GM12878 (cell line): ENCODE measurements at regions not wholly inside any gene's neighbourhood (a gene's known extent, or its start where the extent isn't known, plus 50 kb on each side); places are given as distances from the start of the nearest gene placed in this dataset.

Source experiments
- BRCA1 ChIP-seq: IDR thresholded peaks from 2 replicates; pipeline ENCODE4 v1.6.1; 2011; ENCODE audit warnings: low read depth, low read length, improper control_type of control experiment
- CEBPZ ChIP-seq: fragments of 150-350 bp; IDR thresholded peaks from 2 replicates; pipeline ENCODE4 v1.6.1; 2016; ENCODE audit warnings: low read depth, low read length
- CHD4 ChIP-seq: fragments of 200-600 bp; sonication (generic); IDR thresholded peaks from 2 replicates; pipeline ENCODE4 v1.6.1; 2016; ENCODE audit warnings: mild to moderate bottlenecking
- ELK1 ChIP-seq: IDR thresholded peaks from 2 replicates; pipeline ENCODE4 v1.6.1; 2012; ENCODE audit warnings: low read depth, low read length, improper control_type of control experiment
- MYB ChIP-seq: fragments of 150-350 bp; IDR thresholded peaks from 2 replicates; pipeline ENCODE4 v1.6.1; 2014; ENCODE audit warnings: mild to moderate bottlenecking, low read depth, low read length, borderline replicate concordance
- NKRF ChIP-seq: fragments of 450-650 bp; conservative IDR thresholded peaks from 2 replicates; pipeline ENCODE4 v1.6.1; 2017; ENCODE audit warnings: mild to moderate bottlenecking, moderate library complexity
- SMAD1 ChIP-seq: fragments of 450-650 bp; IDR thresholded peaks from 2 replicates; pipeline ENCODE4 v1.6.1; 2018; ENCODE audit warnings: mild to moderate bottlenecking, low read depth; ENCODE audit not compliant: partially characterized antibody
- SMAD5 ChIP-seq: IDR thresholded peaks from 2 replicates; pipeline ENCODE4 v1.6.1; 2016; ENCODE audit warnings: antibody characterized with exemption, low read depth
- TCF12 ChIP-seq: IDR thresholded peaks from 2 replicates; pipeline ENCODE4 v1.6.1; 2011; ENCODE audit warnings: low read depth, mild to moderate bottlenecking, low read length

- TF ChIP-seq TCF12 (no peak), SMAD5 (no peak), MYB (no peak), CHD4 (no peak), SMAD1 (no peak), CEBPZ (no peak), ELK1 (no peak), BRCA1 (no peak), NKRF (no peak)
These were observed 121.0 kb upstream of the TWIST2 start (continued) for GRCh38 chr2:238726670-238727584.
